Neural progenitor cell (in vitro differentiated cells): ENCODE measurements at regions not wholly inside any gene's neighbourhood (a gene's known extent, or its start where the extent isn't known, plus 50 kb on each side); places are given as distances from the start of the nearest gene placed in this dataset.

Experiments
- DNase-seq: peaks from one replicate; pipeline ENCODE4 v3.0.0-alpha.2; 2016; ENCODE audit warnings: low spot score
- H2AFZ ChIP-seq: fragments of 200-600 bp; sonication (generic); replicated peaks from 2 replicates; pipeline ENCODE4 v1.6.1; 2016; ENCODE audit warnings: antibody characterized with exemption
- H3F3A ChIP-seq: fragments of 200-600 bp; sonication (generic); 2 replicates; pipeline ENCODE4 v1.6.1; 2016; ENCODE audit warnings: antibody characterized with exemption, low read depth
- H3K27ac ChIP-seq: fragments of 200-600 bp; sonication (generic); 2 replicates; pipeline ENCODE4 v1.5.1; 2016; ENCODE audit warnings: mild to moderate bottlenecking
- H3K27me3 ChIP-seq: fragments of 200-600 bp; sonication (generic); 2 replicates; pipeline ENCODE4 v1.6.1; 2016; ENCODE audit warnings: mild to moderate bottlenecking, moderate library complexity
- H3K36me3 ChIP-seq: fragments of 200-600 bp; sonication (generic); 2 replicates; pipeline ENCODE4 v1.5.1; 2016
- H3K4me1 ChIP-seq: fragments of 200-600 bp; sonication (generic); 2 replicates; pipeline ENCODE4 v1.6.1; 2016; ENCODE audit warnings: mixed run types
- H3K4me2 ChIP-seq: fragments of 200-600 bp; sonication (generic); 2 replicates; pipeline ENCODE4 v1.6.1; 2016
- H3K4me3 ChIP-seq: fragments of 200-600 bp; sonication (generic); 2 replicates; pipeline ENCODE4 v1.5.1; 2016
- H3K79me2 ChIP-seq: fragments of 200-600 bp; sonication (generic); 2 replicates; pipeline ENCODE4 v1.6.1; 2016; ENCODE audit warnings: low read depth
- H3K9ac ChIP-seq: fragments of 200-600 bp; sonication (generic); 2 replicates; pipeline ENCODE4 v1.6.1; 2016
- H3K9me3 ChIP-seq: fragments of 200-600 bp; sonication (generic); 2 replicates; pipeline ENCODE4 v1.5.1; 2016; ENCODE audit warnings: low read depth
- H4K20me1 ChIP-seq: fragments of 200-600 bp; sonication (generic); 2 replicates; pipeline ENCODE4 v1.6.1; 2016; ENCODE audit warnings: low read depth
- H3K27ac Mint-ChIP-seq: 3 replicates; pipeline ENCODE4 v1.8.0; 2021; ENCODE audit warnings: mixed read lengths
- H3K27me3 Mint-ChIP-seq: 2 replicates; pipeline ENCODE4 v1.8.0; 2022; ENCODE audit warnings: low read depth, mild to moderate bottlenecking, inconsistent platforms, moderate library complexity, mixed read lengths; ENCODE audit not compliant: insufficient read depth
- H3K36me3 Mint-ChIP-seq: 3 replicates; pipeline ENCODE4 v1.8.0; 2021; ENCODE audit warnings: mixed read lengths
- H3K4me1 Mint-ChIP-seq: 3 replicates; pipeline ENCODE4 v1.8.0; 2021; ENCODE audit warnings: mixed read lengths
- H3K4me3 Mint-ChIP-seq: 3 replicates; pipeline ENCODE4 v1.8.0; 2021; ENCODE audit warnings: mild to moderate bottlenecking, moderate library complexity, mixed read lengths
- H3K9me3 Mint-ChIP-seq: 3 replicates; pipeline ENCODE4 v1.8.0; 2020; ENCODE audit warnings: mixed read lengths
- EZH2 ChIP-seq: fragments of 200-600 bp; sonication (generic); IDR thresholded peaks from 2 replicates; pipeline ENCODE4 v1.6.1; 2017; ENCODE audit warnings: antibody characterized with exemption, mild to moderate bottlenecking, moderate library complexity
- EZH2phosphoT487 ChIP-seq: fragments of 200-600 bp; sonication (generic); IDR thresholded peaks from 2 replicates; pipeline ENCODE4 v1.6.1; 2017; ENCODE audit warnings: antibody characterized with exemption
- TF ChIP-seq, protein P1 (sequence below): fragments of 200-600 bp; sonication (generic); IDR thresholded peaks from 2 replicates; pipeline ENCODE4 v1.5.1; 2017; ENCODE audit warnings: antibody characterized with exemption, mild to moderate bottlenecking

DNA sequence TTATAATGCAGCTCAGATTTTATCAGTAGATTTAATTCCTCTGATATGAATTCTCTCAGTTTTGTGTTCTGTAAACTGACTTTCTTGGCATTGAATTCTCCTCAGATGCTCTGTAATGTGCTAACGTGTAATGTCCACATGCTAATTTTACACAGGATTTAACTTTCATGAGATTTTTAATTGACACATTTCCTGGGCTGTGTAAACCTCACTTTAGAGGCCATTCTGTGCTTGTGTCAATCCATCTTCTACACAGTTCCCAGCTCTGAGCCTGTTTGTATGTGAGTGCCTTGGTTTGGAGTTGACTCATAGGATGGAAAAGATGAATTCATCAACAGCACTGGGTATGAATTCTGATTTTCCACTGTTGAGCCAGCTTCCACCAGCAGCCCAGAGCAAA lies 476.7 kb upstream of the GCFC2 start:
- TF ChIP-seq EZH2 (no peak), EZH2phosphoT487 (no peak)
- TF ChIP-seq, protein P1, sequence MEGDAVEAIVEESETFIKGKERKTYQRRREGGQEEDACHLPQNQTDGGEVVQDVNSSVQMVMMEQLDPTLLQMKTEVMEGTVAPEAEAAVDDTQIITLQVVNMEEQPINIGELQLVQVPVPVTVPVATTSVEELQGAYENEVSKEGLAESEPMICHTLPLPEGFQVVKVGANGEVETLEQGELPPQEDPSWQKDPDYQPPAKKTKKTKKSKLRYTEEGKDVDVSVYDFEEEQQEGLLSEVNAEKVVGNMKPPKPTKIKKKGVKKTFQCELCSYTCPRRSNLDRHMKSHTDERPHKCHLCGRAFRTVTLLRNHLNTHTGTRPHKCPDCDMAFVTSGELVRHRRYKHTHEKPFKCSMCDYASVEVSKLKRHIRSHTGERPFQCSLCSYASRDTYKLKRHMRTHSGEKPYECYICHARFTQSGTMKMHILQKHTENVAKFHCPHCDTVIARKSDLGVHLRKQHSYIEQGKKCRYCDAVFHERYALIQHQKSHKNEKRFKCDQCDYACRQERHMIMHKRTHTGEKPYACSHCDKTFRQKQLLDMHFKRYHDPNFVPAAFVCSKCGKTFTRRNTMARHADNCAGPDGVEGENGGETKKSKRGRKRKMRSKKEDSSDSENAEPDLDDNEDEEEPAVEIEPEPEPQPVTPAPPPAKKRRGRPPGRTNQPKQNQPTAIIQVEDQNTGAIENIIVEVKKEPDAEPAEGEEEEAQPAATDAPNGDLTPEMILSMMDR, result no peak
- Histone ChIP-seq H3K4me2 (no peak overlapping the region), H3K9me3 (no peaks in the 10 kb centered on the region), H3K79me2 (no peaks in the 10 kb centered on the region), H3K36me3 (no peaks in the 10 kb centered on the region), H3K9ac (no peak overlapping the region), H3K4me3 (no peak overlapping the region), H3K27ac (no peak overlapping the region), H3K27me3 (no peaks in the 10 kb centered on the region), H4K20me1 (no peaks in the 10 kb centered on the region), H3F3A (no peaks in the 10 kb centered on the region), H3K4me1 (no peaks in the 10 kb centered on the region), H2AFZ (no peak overlapping the region)
- no peak for DNase-seq
- H3K27me3 Mint-ChIP-seq, result no peaks in the 10 kb centered on the region
- no peaks in the 10 kb centered on the region for H3K36me3 Mint-ChIP-seq
- H3K4me3 Mint-ChIP-seq, result no peak overlapping the region
- H3K27ac Mint-ChIP-seq, result no peak overlapping the region
- H3K4me1 Mint-ChIP-seq, result no peaks in the 10 kb centered on the region
- H3K9me3 Mint-ChIP-seq, result no peaks in the 10 kb centered on the region

DNA sequence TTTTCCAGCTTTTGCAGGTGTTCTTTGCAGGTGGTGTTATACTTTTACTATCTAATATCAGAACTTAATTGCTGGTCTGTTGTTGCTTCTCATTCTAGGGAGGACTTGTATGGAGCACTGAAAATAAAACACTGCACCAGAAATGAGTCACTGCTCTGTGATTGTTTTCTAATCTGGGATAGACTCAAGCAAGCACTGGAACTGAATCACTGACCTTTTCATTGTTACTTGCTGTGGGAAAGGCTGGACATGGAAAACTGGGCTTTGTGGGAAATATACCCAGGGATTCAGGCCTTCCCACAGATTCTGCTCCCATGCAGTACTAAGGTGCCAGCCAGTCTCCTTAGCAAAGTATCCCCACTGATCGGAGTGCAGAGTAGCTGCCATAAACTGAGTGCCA lies 470.0 kb upstream of the GCFC2 start:
- no peak for DNase-seq
- no peak overlapping the region for H3K27ac Mint-ChIP-seq
- H4K20me1 ChIP-seq, result no peaks in the 10 kb centered on the region
- H3K36me3 ChIP-seq, result no peaks in the 10 kb centered on the region
- H3K4me3 Mint-ChIP-seq, result no peak overlapping the region
- no peak overlapping the region for H3K4me3 ChIP-seq
- no peaks in the 10 kb centered on the region for H3K79me2 ChIP-seq
- no peaks in the 10 kb centered on the region for H3K9me3 ChIP-seq
- peaks cover 13% of the 10 kb centered on the region for H3K9me3 Mint-ChIP-seq
- no peaks in the 10 kb centered on the region for H3K4me1 Mint-ChIP-seq
- no peak overlapping the region for H2AFZ ChIP-seq
- no peak overlapping the region for H3K4me2 ChIP-seq
- no peak overlapping the region for H3K9ac ChIP-seq
- no peaks in the 10 kb centered on the region for H3F3A ChIP-seq
- no peak overlapping the region for H3K27ac ChIP-seq
- no peaks in the 10 kb centered on the region for H3K27me3 ChIP-seq
- no peaks in the 10 kb centered on the region for H3K27me3 Mint-ChIP-seq
- TF ChIP-seq EZH2phosphoT487 (no peak), EZH2 (no peak)
- TF ChIP-seq, protein P1, result no peak
- H3K36me3 Mint-ChIP-seq, result no peaks in the 10 kb centered on the region
- H3K4me1 ChIP-seq, result no peaks in the 10 kb centered on the region

DNA sequence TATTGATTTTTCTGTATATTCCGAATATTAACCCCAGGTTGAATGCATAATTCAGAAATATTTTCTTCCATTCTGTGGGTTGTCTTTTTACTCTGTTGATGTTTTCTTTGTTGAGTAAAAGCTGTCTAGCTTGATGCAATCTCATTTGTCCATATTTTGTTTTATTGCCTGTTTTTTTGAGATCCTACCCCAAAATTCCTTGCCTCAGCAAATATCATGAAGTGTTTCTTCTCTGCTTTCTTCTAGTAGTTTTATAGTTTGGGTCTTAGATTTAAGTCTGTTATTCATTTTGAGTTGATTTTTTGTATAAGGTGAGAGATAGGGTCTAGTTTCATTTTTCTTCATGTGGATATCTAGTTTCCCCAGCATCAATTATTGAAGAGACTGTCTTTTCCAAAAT lies 467.9 kb upstream of the GCFC2 start:
- no peak overlapping the region for H3K4me3 Mint-ChIP-seq
- H3K9me3 ChIP-seq, result no peaks in the 10 kb centered on the region
- H3K9me3 Mint-ChIP-seq, result peaks cover 24% of the 10 kb centered on the region
- H3K27me3 ChIP-seq, result no peaks in the 10 kb centered on the region
- H3K9ac ChIP-seq, result no peak overlapping the region
- H4K20me1 ChIP-seq, result no peaks in the 10 kb centered on the region
- no peaks in the 10 kb centered on the region for H3K4me1 ChIP-seq
- no peak overlapping the region for H3K4me3 ChIP-seq
- H3K27ac Mint-ChIP-seq, result no peak overlapping the region
- no peaks in the 10 kb centered on the region for H3F3A ChIP-seq
- H3K4me1 Mint-ChIP-seq, result no peaks in the 10 kb centered on the region
- TF ChIP-seq EZH2phosphoT487 (no peak), EZH2 (no peak)
- TF ChIP-seq, protein P1, result no peak
- no peak for DNase-seq
- H3K27ac ChIP-seq, result no peak overlapping the region
- no peaks in the 10 kb centered on the region for H3K79me2 ChIP-seq
- H3K27me3 Mint-ChIP-seq, result no peaks in the 10 kb centered on the region
- no peak overlapping the region for H3K4me2 ChIP-seq
- no peak overlapping the region for H2AFZ ChIP-seq
- no peaks in the 10 kb centered on the region for H3K36me3 ChIP-seq
- no peaks in the 10 kb centered on the region for H3K36me3 Mint-ChIP-seq

DNA sequence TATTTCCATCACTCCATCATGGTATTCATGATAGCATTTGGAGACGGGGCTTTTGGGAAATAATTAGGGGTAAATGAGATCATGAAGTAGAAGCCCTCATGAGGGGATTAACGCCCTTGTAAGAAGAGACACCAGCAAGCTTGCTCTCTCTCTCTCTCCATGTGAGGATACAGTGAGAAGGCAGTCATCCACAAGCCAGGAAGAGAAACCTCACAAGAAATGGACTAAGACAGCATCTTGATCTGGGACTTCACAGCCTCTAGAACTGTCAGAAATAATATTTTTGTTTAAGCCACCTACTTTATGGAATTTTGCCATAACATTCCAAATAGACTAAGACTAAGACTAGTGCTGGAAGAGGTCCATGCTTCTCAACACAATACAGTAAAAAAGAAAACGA lies 464.6 kb upstream of the GCFC2 start:
- Mint-ChIP-seq H3K9me3 (peaks cover 35% of the 10 kb centered on the region), H3K27me3 (peaks cover 2% of the 10 kb centered on the region), H3K27ac (no peak overlapping the region), H3K36me3 (no peaks in the 10 kb centered on the region), H3K4me3 (no peak overlapping the region), H3K4me1 (no peaks in the 10 kb centered on the region)
- Histone ChIP-seq H3K79me2 (no peaks in the 10 kb centered on the region), H2AFZ (no peak overlapping the region), H3K9ac (no peak overlapping the region), H3K9me3 (no peaks in the 10 kb centered on the region), H4K20me1 (no peaks in the 10 kb centered on the region), H3K36me3 (no peaks in the 10 kb centered on the region), H3K27me3 (no peaks in the 10 kb centered on the region), H3K4me3 (no peak overlapping the region), H3K4me1 (no peaks in the 10 kb centered on the region), H3K27ac (no peak overlapping the region), H3K4me2 (no peak overlapping the region), H3F3A (no peaks in the 10 kb centered on the region)
- TF ChIP-seq EZH2phosphoT487, result no peak
- TF ChIP-seq EZH2, result no peak
- TF ChIP-seq, protein P1, result no peak
- no peak for DNase-seq
